ENCODE measurements at regions not wholly inside any gene's neighbourhood (a gene's known extent, or its start where the extent isn't known, plus 50 kb on each side); places are given as distances from the start of the nearest gene placed in this dataset.
"Not testable (repeated sequence)": the region's sequence is repeated elsewhere in the genome, so short reads cannot be mapped to it uniquely, and the experiment has no call there.

- no peaks in the 10 kb centered on the region for H4K20me1 ChIP-seq
- no peak overlapping the region for H3K4me2 ChIP-seq
- no peak for TF ChIP-seq Cebpa-rat (IDR thresholded peaks at IDR 0.05)
Measured at GRCh38 chr5:28329176-28329575, 1290.8 kb upstream of the CDH9 start.

GRCh38 chr5:28328681-28329080 lies 1290.3 kb upstream of the CDH9 start:
- no peak overlapping the region for H3K9ac ChIP-seq
- H3K27me3 ChIP-seq, result no peaks in the 10 kb centered on the region
- no peak for TF ChIP-seq Cebpa-rat (IDR thresholded peaks at IDR 0.05)
- no peaks in the 10 kb centered on the region for H3K4me1 ChIP-seq
- no peak overlapping the region for H3K4me2 ChIP-seq
- no peak overlapping the region for H3K27ac ChIP-seq
- H3K36me3 ChIP-seq, result no peaks in the 10 kb centered on the region
- H4K20me1 ChIP-seq, result no peaks in the 10 kb centered on the region
- no peaks in the 10 kb centered on the region for H3K9me3 ChIP-seq
- H3K4me3 ChIP-seq, result no peak overlapping the region

More at GRCh38 chr5:28329176-28329575, 1290.8 kb upstream of the CDH9 start:
- H3K27ac ChIP-seq, result no peak overlapping the region
- H3K9me3 ChIP-seq, result no peaks in the 10 kb centered on the region
- no peaks in the 10 kb centered on the region for H3K4me1 ChIP-seq
- H3K27me3 ChIP-seq, result no peaks in the 10 kb centered on the region
- H3K4me3 ChIP-seq, result no peak overlapping the region
- H3K9ac ChIP-seq, result no peak overlapping the region
- no peaks in the 10 kb centered on the region for H3K36me3 ChIP-seq

GRCh38 chr5:28324174-28324573 lies 1285.8 kb upstream of the CDH9 start:
- Histone ChIP-seq H4K20me1 (no peaks in the 10 kb centered on the region), H3K4me3 (no peak overlapping the region), H3K9ac (no peak overlapping the region), H3K4me1 (no peaks in the 10 kb centered on the region), H3K9me3 (no peaks in the 10 kb centered on the region), H3K27me3 (no peaks in the 10 kb centered on the region), H3K36me3 (no peaks in the 10 kb centered on the region), H3K27ac (no peak overlapping the region), H3K4me2 (no peak overlapping the region)
- no peak for TF ChIP-seq Cebpa-rat (IDR thresholded peaks at IDR 0.05)

- no peak for TF ChIP-seq Cebpa-rat (IDR thresholded peaks at IDR 0.05)
- H4K20me1 ChIP-seq, result no peaks in the 10 kb centered on the region
- no peaks in the 10 kb centered on the region for H3K27me3 ChIP-seq
- no peak overlapping the region for H3K4me3 ChIP-seq
- H3K27ac ChIP-seq, result no peak overlapping the region
- H3K9ac ChIP-seq, result no peak overlapping the region
- H3K9me3 ChIP-seq, result no peaks in the 10 kb centered on the region
- H3K4me2 ChIP-seq, result no peak overlapping the region
- H3K36me3 ChIP-seq, result no peaks in the 10 kb centered on the region
- no peaks in the 10 kb centered on the region for H3K4me1 ChIP-seq
Measured at GRCh38 chr5:28313953-28314352, 1275.6 kb upstream of the CDH9 start.

- no peak for TF ChIP-seq Cebpa-rat (IDR thresholded peaks at IDR 0.05)
- H3K36me3 ChIP-seq, result no peaks in the 10 kb centered on the region
- no peak overlapping the region for H3K27ac ChIP-seq
- no peak overlapping the region for H3K4me2 ChIP-seq
- no peak overlapping the region for H3K4me3 ChIP-seq
- no peaks in the 10 kb centered on the region for H3K27me3 ChIP-seq
- no peaks in the 10 kb centered on the region for H3K4me1 ChIP-seq
- no peaks in the 10 kb centered on the region for H3K9me3 ChIP-seq
- no peaks in the 10 kb centered on the region for H4K20me1 ChIP-seq
- no peak overlapping the region for H3K9ac ChIP-seq
Measured at GRCh38 chr5:28313321-28313951, 1275.0 kb upstream of the CDH9 start.

- no peak for TF ChIP-seq Cebpa-rat (IDR thresholded peaks at IDR 0.05)
- H3K27ac ChIP-seq, result no peak overlapping the region
- H3K4me1 ChIP-seq, result no peaks in the 10 kb centered on the region
Measured at GRCh38 chr5:28310696-28311095, 1272.3 kb upstream of the CDH9 start.

GRCh38 chr5:28305891-28306290 lies 1267.5 kb upstream of the CDH9 start:
- no peak overlapping the region for H3K9ac ChIP-seq
- no peaks in the 10 kb centered on the region for H3K27me3 ChIP-seq
- no peak for TF ChIP-seq Cebpa-rat (IDR thresholded peaks at IDR 0.05)
- no peak overlapping the region for H3K4me3 ChIP-seq
- no peaks in the 10 kb centered on the region for H3K36me3 ChIP-seq
- H3K4me2 ChIP-seq, result no peak overlapping the region
- no peak overlapping the region for H3K27ac ChIP-seq
- H4K20me1 ChIP-seq, result no peaks in the 10 kb centered on the region
- no peaks in the 10 kb centered on the region for H3K4me1 ChIP-seq
- peaks cover 7% of the 10 kb centered on the region for H3K9me3 ChIP-seq

More at GRCh38 chr5:28310696-28311095, 1272.3 kb upstream of the CDH9 start:
- no peaks in the 10 kb centered on the region for H3K9me3 ChIP-seq
- H3K27me3 ChIP-seq, result no peaks in the 10 kb centered on the region
- H3K36me3 ChIP-seq, result no peaks in the 10 kb centered on the region
- no peaks in the 10 kb centered on the region for H4K20me1 ChIP-seq
- no peak overlapping the region for H3K4me3 ChIP-seq
- no peak overlapping the region for H3K4me2 ChIP-seq
- H3K9ac ChIP-seq, result no peak overlapping the region

- no peak for TF ChIP-seq Cebpa-rat (IDR thresholded peaks at IDR 0.05)
- Histone ChIP-seq H3K4me3 (no peak overlapping the region), H3K4me2 (no peak overlapping the region), H3K9ac (no peak overlapping the region), H4K20me1 (no peaks in the 10 kb centered on the region), H3K27ac (no peak overlapping the region), H3K4me1 (no peaks in the 10 kb centered on the region), H3K36me3 (no peaks in the 10 kb centered on the region), H3K9me3 (peaks cover 7% of the 10 kb centered on the region), H3K27me3 (no peaks in the 10 kb centered on the region)
Measured at GRCh38 chr5:28301712-28302111, 1263.3 kb upstream of the CDH9 start.

- Histone ChIP-seq H3K9me3 (peaks cover 2% of the 10 kb centered on the region), H4K20me1 (no peaks in the 10 kb centered on the region), H3K4me3 (no peak overlapping the region), H3K4me1 (no peaks in the 10 kb centered on the region), H3K27ac (no peak overlapping the region), H3K4me2 (no peak overlapping the region), H3K9ac (no peak overlapping the region), H3K36me3 (no peaks in the 10 kb centered on the region), H3K27me3 (no peaks in the 10 kb centered on the region)
- TF ChIP-seq Cebpa-rat (IDR thresholded peaks at IDR 0.05), result no peak
Measured at GRCh38 chr5:28296254-28297013, 1258.0 kb upstream of the CDH9 start.

- not testable (repeated sequence) for H3K27me3 ChIP-seq, H3K9ac ChIP-seq, H3K9me3 ChIP-seq, H3K27ac ChIP-seq, H3K4me1 ChIP-seq, H3K4me2 ChIP-seq, H4K20me1 ChIP-seq, H3K4me3 ChIP-seq, H3K36me3 ChIP-seq
Measured at GRCh38 chr5:28287021-28287420, 1248.6 kb upstream of the CDH9 start.

All from BLaER1 (cell line).